ENCODE measurements at regions not wholly inside any gene's neighbourhood (a gene's known extent, or its start where the extent isn't known, plus 50 kb on each side); places are given as distances from the start of the nearest gene placed in this dataset.

DNA sequence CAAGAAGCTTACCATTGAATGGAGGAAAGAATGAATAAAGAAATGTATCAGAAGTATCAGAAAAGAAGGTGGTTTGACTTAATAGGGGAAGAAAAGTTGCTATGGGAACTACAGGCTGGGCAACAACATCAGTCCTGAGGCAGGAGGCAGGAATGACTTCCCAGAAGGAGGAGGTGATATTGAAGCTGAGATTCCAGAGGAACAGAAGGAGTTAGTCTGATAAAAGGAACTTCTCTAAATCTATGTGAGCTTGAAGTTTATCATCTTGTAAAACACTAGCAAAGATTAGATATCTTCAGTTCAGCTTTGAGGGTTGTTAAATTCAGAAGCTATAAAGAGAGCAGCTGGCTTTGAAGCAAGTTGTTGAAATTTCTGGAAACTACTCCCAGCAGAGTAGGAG is 213.3 kb upstream of the THRB start:
- FAIRE-seq (no peak), DNase-seq (ENCODE audit: low read depth, low spot score) (no peak)
- Histone ChIP-seq H2AFZ (ENCODE audit: control insufficient read depth, low read length) (no peak overlapping the region), H3K9me1 (ENCODE audit: control insufficient read depth, extremely low read depth, insufficient read depth, low read length) (peaks cover 2% of the 10 kb centered on the region), H3K4me2 (ENCODE audit: control insufficient read depth, extremely low read depth, insufficient read depth, low read depth, low read length) (no peak overlapping the region), H3K36me3 (ENCODE audit: control insufficient read depth in 2 of 2, extremely low read depth in 1 of 2, insufficient read depth in 2 of 2, low read length in 2 of 2) (no peaks in the 10 kb centered on the region), H3K4me3 (ENCODE audit: control insufficient read depth in 2 of 3, extremely low read depth in 1 of 3, insufficient read depth in 2 of 3, low read depth in 1 of 3, low read length in 3 of 3) (no peak overlapping the region), H4K20me1 (ENCODE audit: control insufficient read depth, extremely low read depth, insufficient read depth, low read length) (no peaks in the 10 kb centered on the region), H3K27ac (ENCODE audit: control insufficient read depth, insufficient read depth, low read length) (no peak overlapping the region), H3K4me1 (ENCODE audit: control insufficient read depth, extremely low read depth, insufficient read depth, low read length) (peaks cover 8% of the 10 kb centered on the region), H3K9me3 (ENCODE audit: control insufficient read depth, low read depth, low read length) (no peaks in the 10 kb centered on the region), H3K27me3 (ENCODE audit: control insufficient read depth, extremely low read depth, insufficient read depth, low read length) (no peaks in the 10 kb centered on the region), H3K9ac (ENCODE audit: control insufficient read depth, extremely low read depth, insufficient read depth, low read length) (no peak overlapping the region), H3K79me2 (ENCODE audit: control insufficient read depth, insufficient read depth, low read length) (no peaks in the 10 kb centered on the region)
- dilution Hi-C loops (cut with MboI; ENCODE audit: extremely low pct_ligation_motif_present, low sequenced_read_pairs): no loop called here
- TF ChIP-seq EZH2 (IDR thresholded peaks at IDR 0.05; ENCODE audit: low read length): no peak
- TF ChIP-seq, protein P1, sequence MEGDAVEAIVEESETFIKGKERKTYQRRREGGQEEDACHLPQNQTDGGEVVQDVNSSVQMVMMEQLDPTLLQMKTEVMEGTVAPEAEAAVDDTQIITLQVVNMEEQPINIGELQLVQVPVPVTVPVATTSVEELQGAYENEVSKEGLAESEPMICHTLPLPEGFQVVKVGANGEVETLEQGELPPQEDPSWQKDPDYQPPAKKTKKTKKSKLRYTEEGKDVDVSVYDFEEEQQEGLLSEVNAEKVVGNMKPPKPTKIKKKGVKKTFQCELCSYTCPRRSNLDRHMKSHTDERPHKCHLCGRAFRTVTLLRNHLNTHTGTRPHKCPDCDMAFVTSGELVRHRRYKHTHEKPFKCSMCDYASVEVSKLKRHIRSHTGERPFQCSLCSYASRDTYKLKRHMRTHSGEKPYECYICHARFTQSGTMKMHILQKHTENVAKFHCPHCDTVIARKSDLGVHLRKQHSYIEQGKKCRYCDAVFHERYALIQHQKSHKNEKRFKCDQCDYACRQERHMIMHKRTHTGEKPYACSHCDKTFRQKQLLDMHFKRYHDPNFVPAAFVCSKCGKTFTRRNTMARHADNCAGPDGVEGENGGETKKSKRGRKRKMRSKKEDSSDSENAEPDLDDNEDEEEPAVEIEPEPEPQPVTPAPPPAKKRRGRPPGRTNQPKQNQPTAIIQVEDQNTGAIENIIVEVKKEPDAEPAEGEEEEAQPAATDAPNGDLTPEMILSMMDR (optimal IDR thresholded peaks at IDR 0.05 in 1 of 3, IDR thresholded peaks at IDR 0.05 in 1 of 3, conservative IDR thresholded peaks at IDR 0.05 in 1 of 3; ENCODE audit: extremely low read depth in 1 of 3, insufficient read depth in 2 of 3, low read length in 3 of 3): no peak

DNA sequence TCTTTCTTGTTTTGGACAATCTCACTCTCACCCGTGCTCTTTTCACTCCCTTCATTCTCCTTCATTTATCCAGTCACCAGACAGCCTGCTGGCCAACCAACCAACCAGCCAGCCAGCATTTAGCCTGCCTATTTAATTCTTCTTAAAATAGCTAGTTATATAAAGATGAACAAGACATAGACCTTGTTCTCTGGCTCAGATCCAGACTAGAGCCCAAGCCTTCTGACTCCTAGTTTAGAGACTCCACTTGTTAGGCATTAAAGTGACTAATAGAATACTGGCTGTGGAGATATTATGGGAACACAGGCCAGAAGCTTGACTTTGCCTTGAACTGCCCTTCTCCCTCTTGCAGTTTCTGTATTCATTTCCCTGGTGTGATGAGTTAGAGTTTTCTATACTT is 215.3 kb upstream of the THRB start:
- Histone ChIP-seq H3K36me3 (ENCODE audit: control insufficient read depth in 2 of 2, extremely low read depth in 1 of 2, insufficient read depth in 2 of 2, low read length in 2 of 2) (no peaks in the 10 kb centered on the region), H3K79me2 (ENCODE audit: control insufficient read depth, insufficient read depth, low read length) (no peaks in the 10 kb centered on the region), H3K9me3 (ENCODE audit: control insufficient read depth, low read depth, low read length) (no peaks in the 10 kb centered on the region), H3K9me1 (ENCODE audit: control insufficient read depth, extremely low read depth, insufficient read depth, low read length) (no peaks in the 10 kb centered on the region), H3K9ac (ENCODE audit: control insufficient read depth, extremely low read depth, insufficient read depth, low read length) (no peak overlapping the region), H3K4me3 (ENCODE audit: control insufficient read depth in 2 of 3, extremely low read depth in 1 of 3, insufficient read depth in 2 of 3, low read depth in 1 of 3, low read length in 3 of 3) (no peak overlapping the region), H3K27ac (ENCODE audit: control insufficient read depth, insufficient read depth, low read length) (no peak overlapping the region), H3K4me1 (ENCODE audit: control insufficient read depth, extremely low read depth, insufficient read depth, low read length) (no peaks in the 10 kb centered on the region), H3K27me3 (ENCODE audit: control insufficient read depth, extremely low read depth, insufficient read depth, low read length) (no peaks in the 10 kb centered on the region), H2AFZ (ENCODE audit: control insufficient read depth, low read length) (no peak overlapping the region), H4K20me1 (ENCODE audit: control insufficient read depth, extremely low read depth, insufficient read depth, low read length) (no peaks in the 10 kb centered on the region), H3K4me2 (ENCODE audit: control insufficient read depth, extremely low read depth, insufficient read depth, low read depth, low read length) (no peak overlapping the region)
- TF ChIP-seq, protein P1 (optimal IDR thresholded peaks at IDR 0.05 in 1 of 3, IDR thresholded peaks at IDR 0.05 in 1 of 3, conservative IDR thresholded peaks at IDR 0.05 in 1 of 3; ENCODE audit: extremely low read depth in 1 of 3, insufficient read depth in 2 of 3, low read length in 3 of 3): no peak
- no peak for TF ChIP-seq EZH2 (IDR thresholded peaks at IDR 0.05; ENCODE audit: low read length)
- dilution Hi-C loops (cut with MboI; ENCODE audit: extremely low pct_ligation_motif_present, low sequenced_read_pairs): no loop called here
- no peak for FAIRE-seq
- DNase-seq (ENCODE audit: low read depth, low spot score): no peak
